Uterus (tissue), 3 donors: ENCODE measurements at regions not wholly inside any gene's neighbourhood (a gene's known extent, or its start where the extent isn't known, plus 50 kb on each side); places are given as distances from the start of the nearest gene placed in this dataset.

Source experiments
- DNase-seq, 2 donors: peaks; one replicate each; pipeline ENCODE4 v3.0.0-alpha.2; 2019 to 2020
- H3K27ac ChIP-seq, 2 donors: fragments of 200-600 bp; sonication (generic); 1 replicate in 1 of 2; 2 replicates in 1 of 2; pipeline ENCODE4 v1.5.1; 2016 to 2018
- H3K27me3 ChIP-seq, 2 donors: fragments of 200-600 bp; sonication (generic); one replicate each; pipeline ENCODE4 v1.5.1; 2018 to 2019; ENCODE audit warnings: control low read depth in 1 of 2
- H3K36me3 ChIP-seq, 2 donors: fragments of 200-600 bp; sonication (generic); one replicate each; pipeline ENCODE4 v1.5.1; 2019; ENCODE audit warnings: control low read depth in 1 of 2
- H3K4me1 ChIP-seq, 2 donors: fragments of 200-600 bp; sonication (generic); one replicate each; pipeline ENCODE4 v1.5.1; 2018 to 2019; ENCODE audit warnings: control low read depth in 1 of 2
- H3K4me3 ChIP-seq, 2 donors: fragments of 200-600 bp; sonication (generic); 1 replicate in 1 of 2; 2 replicates in 1 of 2; pipeline ENCODE4 v1.5.1; 2018 to 2019; ENCODE audit warnings: mild to moderate bottlenecking in 1 of 2
- H3K9me3 ChIP-seq, 2 donors: fragments of 200-600 bp; sonication (generic); one replicate each; pipeline ENCODE4 v1.5.1; 2019; ENCODE audit warnings: control low read depth in 1 of 2
- CTCF ChIP-seq, 4 experiments: fragments of 200-600 bp in 2 of 4; fragments of 450-650 bp in 2 of 4; sonication (generic) in 2 of 4; IDR thresholded peaks; one replicate each; pipeline ENCODE4 v1.5.1; 2016 to 2019; ENCODE audit warnings: antibody characterized with exemption in 4 of 4, mild to moderate bottlenecking in 2 of 4, moderate library complexity in 1 of 4
- POLR2A ChIP-seq, 2 donors: fragments of 450-650 bp; IDR thresholded peaks; one replicate each; pipeline ENCODE4 v1.6.1; 2016; ENCODE audit warnings: antibody characterized with exemption in 2 of 2, mild to moderate bottlenecking in 1 of 2, moderate library complexity in 1 of 2
- intact Hi-C: fragments of 100-400 bp; cut with DNase I; formaldehyde crosslinking; loops from one replicate; pipeline ENCODE4 v1.15.1; 2023; ENCODE audit warnings: low total_unique reads
- donor health status: DM: yes; HTN: yes; CAD: no.

- TF ChIP-seq POLR2A (IDR thresholded peaks at IDR 0.05) = no peak
- TF ChIP-seq CTCF (IDR thresholded peaks at IDR 0.05) = no peak
- Histone ChIP-seq H3K4me3 (no peak overlapping the region), H3K36me3 (no peaks in the 10 kb centered on the region), H3K4me1 (no peaks in the 10 kb centered on the region), H3K27ac (no peak overlapping the region), H3K27me3 (no peaks in the 10 kb centered on the region), H3K9me3 (no peaks in the 10 kb centered on the region)
- no peak for DNase-seq
- intact Hi-C loops = no loop called here
These were observed 194.8 kb upstream of the FAT1 start for GRCh38 chr4:186918466-186918865.

GRCh38 chr4:186919340-186919739 is 195.7 kb upstream of the FAT1 start:
- H3K4me3 ChIP-seq = no peak overlapping the region
- intact Hi-C loops = no loop called here
- DNase-seq = no peak
- no peak for TF ChIP-seq CTCF (IDR thresholded peaks at IDR 0.05)
- no peak for TF ChIP-seq POLR2A (IDR thresholded peaks at IDR 0.05)
- H3K36me3 ChIP-seq = no peaks in the 10 kb centered on the region
- H3K9me3 ChIP-seq = no peaks in the 10 kb centered on the region
- H3K27ac ChIP-seq = no peak overlapping the region
- no peaks in the 10 kb centered on the region for H3K4me1 ChIP-seq
- no peaks in the 10 kb centered on the region for H3K27me3 ChIP-seq

- no peaks in the 10 kb centered on the region for H3K27me3 ChIP-seq
- H3K4me1 ChIP-seq = no peaks in the 10 kb centered on the region
- no peak overlapping the region for H3K4me3 ChIP-seq
- no peak for DNase-seq
- intact Hi-C loops = no loop called here
- no peaks in the 10 kb centered on the region for H3K36me3 ChIP-seq
- no peaks in the 10 kb centered on the region for H3K9me3 ChIP-seq
- H3K27ac ChIP-seq = no peak overlapping the region
- TF ChIP-seq POLR2A (IDR thresholded peaks at IDR 0.05) (no peak), CTCF (IDR thresholded peaks at IDR 0.05) (no peak)
These were observed 196.8 kb upstream of the FAT1 start for GRCh38 chr4:186920483-186920882.

GRCh38 chr4:186920992-186921391 is 197.3 kb upstream of the FAT1 start:
- no peak for DNase-seq
- no peak overlapping the region for H3K4me3 ChIP-seq
- no peak overlapping the region for H3K27ac ChIP-seq
- intact Hi-C loops = no loop called here
- TF ChIP-seq CTCF (IDR thresholded peaks at IDR 0.05) (no peak), POLR2A (IDR thresholded peaks at IDR 0.05) (no peak)
- H3K9me3 ChIP-seq = no peaks in the 10 kb centered on the region
- no peaks in the 10 kb centered on the region for H3K27me3 ChIP-seq
- no peaks in the 10 kb centered on the region for H3K4me1 ChIP-seq
- no peaks in the 10 kb centered on the region for H3K36me3 ChIP-seq

GRCh38 chr4:186924723-186925122 is 201.1 kb upstream of the FAT1 start:
- no peak overlapping the region for H3K4me3 ChIP-seq
- TF ChIP-seq POLR2A (IDR thresholded peaks at IDR 0.05) = no peak
- TF ChIP-seq CTCF (IDR thresholded peaks at IDR 0.05) = no peak

More at GRCh38 chr4:186924723-186925122, 201.1 kb upstream of the FAT1 start:
- Histone ChIP-seq H3K27me3 (no peaks in the 10 kb centered on the region), H3K4me1 (no peaks in the 10 kb centered on the region), H3K9me3 (no peaks in the 10 kb centered on the region), H3K27ac (no peak overlapping the region), H3K36me3 (no peaks in the 10 kb centered on the region)
- DNase-seq = no peak
- intact Hi-C loops = no loop called here
